ENCODE measurements at regions not wholly inside any gene's neighbourhood (a gene's known extent, or its start where the extent isn't known, plus 50 kb on each side); places are given as distances from the start of the nearest gene placed in this dataset.

DNA sequence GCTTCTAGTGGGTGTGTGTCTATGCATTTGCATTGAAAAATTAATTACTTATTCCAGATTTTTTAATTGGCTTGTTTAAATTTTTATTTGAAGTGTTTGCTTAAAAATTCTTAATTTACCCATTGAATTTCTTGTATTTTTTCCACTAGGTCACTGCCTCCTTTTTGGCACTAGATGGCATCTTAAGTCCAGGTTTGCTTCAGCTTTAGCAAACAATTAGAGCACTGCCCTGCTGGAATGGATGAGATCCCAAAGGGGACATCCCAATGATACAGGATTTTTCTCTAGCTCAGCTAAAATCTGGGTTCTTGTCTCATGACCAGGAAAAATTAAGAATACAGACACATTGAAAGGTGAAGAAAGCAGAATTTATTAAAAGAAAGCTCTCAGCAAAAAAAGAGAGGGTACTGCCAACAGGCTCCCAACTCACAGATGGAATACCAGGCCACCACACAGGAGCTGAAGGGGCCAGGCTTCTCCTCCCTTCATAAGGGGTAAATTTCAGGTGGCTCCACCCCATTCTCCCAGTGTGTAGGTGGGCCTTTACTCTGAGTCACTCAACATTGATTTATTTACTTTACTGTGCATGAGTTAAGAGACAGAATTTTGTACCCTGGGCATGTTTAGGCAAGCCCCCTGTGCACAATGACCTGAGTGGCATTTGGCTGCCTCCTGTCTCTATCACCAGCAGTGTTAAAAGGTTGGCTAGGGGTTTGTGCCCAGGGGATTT lies 532.4 kb downstream of the ANXA1 start:
- no peak overlapping the region for H3K27ac Mint-ChIP-seq
- no peaks in the 10 kb centered on the region for H3K4me1 Mint-ChIP-seq
- no peaks in the 10 kb centered on the region for H3K9me3 Mint-ChIP-seq
- no peak overlapping the region for H3K4me3 Mint-ChIP-seq
- DNase-seq: no peak
- no peaks in the 10 kb centered on the region for H3K27me3 Mint-ChIP-seq
- no peak for ATAC-seq

DNA sequence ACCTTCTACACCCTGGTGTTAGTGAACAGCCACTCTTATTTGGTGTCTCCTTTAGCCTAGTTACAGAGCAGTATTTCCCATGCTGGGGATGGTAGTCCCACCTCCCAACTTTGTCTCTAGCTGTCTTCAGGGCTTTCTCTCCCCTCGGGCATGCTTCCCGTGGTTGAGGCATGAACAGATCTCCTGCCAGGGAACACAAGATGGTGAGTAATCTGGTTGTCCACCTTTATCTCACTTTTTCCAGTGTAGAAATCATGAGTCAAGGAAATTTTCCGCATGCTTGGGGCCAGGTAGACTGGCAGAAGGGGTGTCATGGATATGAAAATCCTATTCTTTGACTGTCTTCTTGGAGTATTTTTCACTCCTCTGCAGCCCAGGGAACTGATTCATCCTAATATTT lies 532.9 kb downstream of the ANXA1 start:
- no peak overlapping the region for H3K4me3 Mint-ChIP-seq
- ATAC-seq (no peak), DNase-seq (no peak)
- H3K27me3 Mint-ChIP-seq: no peaks in the 10 kb centered on the region
- H3K4me1 Mint-ChIP-seq: no peaks in the 10 kb centered on the region
- H3K9me3 Mint-ChIP-seq: no peaks in the 10 kb centered on the region
- H3K27ac Mint-ChIP-seq: peak overlapping the region in 1 of 2 donors; percentile 42

DNA sequence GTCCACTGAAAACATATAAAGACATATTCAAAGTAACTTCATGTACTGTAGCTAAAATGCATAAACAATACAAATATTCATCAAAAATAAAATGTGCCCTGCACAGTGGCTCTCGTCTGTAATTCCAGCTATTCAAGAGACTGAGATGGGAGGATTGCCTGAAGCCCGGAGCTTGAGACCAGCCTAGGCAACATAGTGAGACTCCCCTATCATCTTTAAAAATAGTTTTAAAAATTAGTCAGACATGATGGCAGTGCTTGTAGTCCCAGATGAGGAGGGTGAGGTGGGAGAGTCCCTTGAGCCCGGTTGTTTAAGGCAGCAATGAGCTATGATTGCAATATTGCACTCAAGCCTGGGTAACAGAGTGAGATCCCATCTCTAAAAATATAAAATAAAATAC lies 534.1 kb downstream of the ANXA1 start:
- H3K4me1 Mint-ChIP-seq: no peaks in the 10 kb centered on the region
- peak overlapping the region in 1 of 2 donors; percentile 42 for H3K27ac Mint-ChIP-seq
- H3K4me3 Mint-ChIP-seq: no peak overlapping the region
- no peak for DNase-seq
- no peaks in the 10 kb centered on the region for H3K27me3 Mint-ChIP-seq
- no peak for ATAC-seq
- H3K9me3 Mint-ChIP-seq: no peaks in the 10 kb centered on the region

DNA sequence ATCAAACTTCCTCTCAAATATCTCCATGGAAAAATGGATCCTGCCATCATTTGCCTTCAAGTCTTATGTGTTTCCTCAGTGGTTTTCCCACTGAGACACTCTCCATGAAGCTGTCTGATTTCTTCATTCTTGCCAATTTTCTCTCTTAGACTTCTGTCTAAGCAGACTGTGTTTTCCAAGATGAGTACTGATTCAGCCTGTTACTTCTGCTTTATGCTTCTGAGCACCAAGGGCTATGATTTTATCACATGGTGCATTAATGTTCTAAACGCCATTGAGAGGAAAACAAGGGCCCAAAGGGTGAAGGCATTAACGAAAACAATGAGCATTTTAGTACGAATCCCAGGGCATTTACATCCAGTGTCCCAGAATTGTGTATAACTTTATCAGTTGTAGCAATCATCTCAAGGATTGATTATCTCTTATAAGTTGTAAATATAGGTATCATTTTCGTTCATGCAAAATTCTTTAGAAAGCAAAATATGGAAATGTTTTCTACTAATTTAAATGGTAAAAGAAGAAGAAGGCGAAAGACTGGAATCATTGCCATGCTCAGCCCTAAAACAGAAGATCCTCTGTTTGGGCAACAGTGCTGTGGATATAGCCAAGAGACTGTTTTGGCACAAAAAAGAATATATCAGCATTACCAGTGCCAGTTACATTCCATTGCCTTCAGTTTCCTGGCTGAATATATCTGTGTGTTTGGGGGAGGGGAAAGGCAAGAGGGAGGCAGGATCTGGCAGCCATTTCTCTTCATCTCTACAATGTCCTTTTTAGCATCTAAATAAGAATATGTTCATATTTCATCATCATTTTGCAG lies 537.6 kb downstream of the ANXA1 start:
- Mint-ChIP-seq H3K27me3 (no peaks in the 10 kb centered on the region), H3K4me1 (no peaks in the 10 kb centered on the region), H3K27ac (no peak overlapping the region)

DNA sequence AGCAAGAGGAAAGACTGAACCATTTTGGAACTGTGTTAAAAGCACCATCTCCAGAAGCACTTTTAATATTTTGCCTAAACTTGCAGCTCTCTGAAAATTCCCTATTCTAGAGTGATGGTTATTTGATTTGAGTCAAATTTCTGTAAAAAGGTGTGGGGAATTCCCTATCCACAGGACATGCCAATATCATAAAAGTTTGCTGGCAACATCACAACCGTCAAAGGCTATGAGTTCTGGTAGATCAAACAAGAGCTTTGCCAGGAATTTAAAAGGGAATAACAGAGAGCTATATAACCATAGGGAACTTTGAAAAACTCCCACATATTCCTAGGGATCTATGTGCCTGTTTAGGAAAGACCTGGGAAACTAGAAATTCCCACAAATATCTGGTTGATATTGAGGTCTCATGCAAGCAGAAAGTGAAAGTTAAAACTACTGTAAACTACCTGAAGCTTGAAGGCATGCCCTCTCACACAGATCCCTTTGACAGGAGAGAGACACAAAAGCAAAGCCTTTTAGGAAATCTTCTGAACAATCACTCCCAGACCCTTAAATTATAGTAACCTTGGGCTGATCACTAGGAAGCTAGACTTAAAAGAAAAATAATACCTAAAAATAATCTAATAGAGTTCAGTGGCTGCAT lies 549.9 kb downstream of the ANXA1 start:
- Mint-ChIP-seq H3K9me3 (peaks cover 0 to 12% of the 10 kb centered on the region in 2 donors), H3K4me3 (no peak overlapping the region)

More for the DNA sequence above, 537.6 kb downstream of the ANXA1 start:
- Mint-ChIP-seq H3K4me3 (no peak overlapping the region), H3K9me3 (no peaks in the 10 kb centered on the region)
- ATAC-seq (no peak), DNase-seq (no peak)

DNA sequence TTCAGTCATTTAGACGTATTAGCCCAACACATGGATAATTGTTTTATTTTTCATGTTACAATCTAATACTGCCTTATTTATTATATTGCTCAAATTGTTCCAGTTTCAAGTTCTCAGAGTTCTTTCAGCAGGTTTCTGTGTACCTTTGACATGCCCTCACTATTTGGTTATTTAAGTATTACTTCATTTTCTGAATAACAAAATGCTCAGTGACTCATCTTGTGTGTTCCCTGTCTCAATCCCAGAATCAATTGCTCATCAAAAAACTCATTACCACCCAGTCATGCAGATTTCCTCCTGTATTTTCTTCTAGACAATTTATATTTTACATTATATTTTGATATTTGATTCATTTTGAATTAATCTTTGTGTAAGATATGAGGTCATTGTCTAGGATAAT lies 562.6 kb downstream of the ANXA1 start:
- Mint-ChIP-seq H3K27me3 (no peaks in the 10 kb centered on the region), H3K9me3 (no peaks in the 10 kb centered on the region), H3K27ac (no peak overlapping the region), H3K4me3 (no peak overlapping the region), H3K4me1 (no peaks in the 10 kb centered on the region)
- DNase-seq (no peak), ATAC-seq (no peak)

More for the DNA sequence above, 549.9 kb downstream of the ANXA1 start:
- ATAC-seq (no peak), DNase-seq (no peak)
- H3K4me1 Mint-ChIP-seq: no peaks in the 10 kb centered on the region
- H3K27me3 Mint-ChIP-seq: no peaks in the 10 kb centered on the region
- H3K27ac Mint-ChIP-seq: no peak overlapping the region

DNA sequence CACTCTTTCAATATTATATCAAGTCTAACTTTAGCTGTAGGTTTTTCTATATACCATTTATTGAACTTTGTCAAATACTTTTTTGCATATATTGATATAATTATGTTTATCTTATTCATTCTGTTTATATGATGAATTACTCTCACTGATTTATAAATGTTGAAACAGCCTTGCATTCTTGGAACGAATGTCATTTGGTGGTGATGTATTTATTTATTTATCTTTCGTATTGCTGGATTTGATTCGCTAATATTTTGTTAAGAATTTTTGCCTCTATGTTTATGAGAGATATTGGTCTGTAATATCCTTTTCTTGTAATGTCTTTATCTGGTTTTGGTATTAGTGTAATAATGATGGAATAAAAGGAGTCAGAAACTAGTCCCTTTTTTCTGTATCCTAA lies 563.9 kb downstream of the ANXA1 start:
- Mint-ChIP-seq H3K9me3 (no peaks in the 10 kb centered on the region), H3K27me3 (no peaks in the 10 kb centered on the region), H3K27ac (no peak overlapping the region)

DNA sequence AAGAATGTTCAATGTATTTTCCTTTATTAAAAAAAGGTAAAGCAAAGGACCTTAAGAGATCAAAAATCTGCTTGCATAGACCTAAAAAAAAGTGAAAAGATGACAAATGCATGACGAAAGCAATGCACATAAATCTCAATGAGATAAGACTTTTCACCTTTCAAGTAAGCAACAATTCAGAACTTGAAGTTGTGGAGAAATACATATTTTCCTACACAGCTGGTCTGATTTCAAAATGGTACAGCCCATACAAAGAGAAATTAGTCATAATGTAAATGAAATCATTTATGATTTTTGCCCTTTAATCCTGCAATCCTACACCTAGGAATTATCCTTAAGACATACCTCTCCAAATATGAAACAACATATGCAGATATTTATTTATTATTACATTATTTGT lies 568.0 kb downstream of the ANXA1 start:
- Mint-ChIP-seq H3K27me3 (no peaks in the 10 kb centered on the region), H3K27ac (no peak overlapping the region), H3K4me3 (no peak overlapping the region), H3K4me1 (no peaks in the 10 kb centered on the region), H3K9me3 (no peaks in the 10 kb centered on the region)
- ATAC-seq (no peak), DNase-seq (no peak)

More for the DNA sequence above, 563.9 kb downstream of the ANXA1 start:
- ATAC-seq (no peak), DNase-seq (no peak)
- no peak overlapping the region for H3K4me3 Mint-ChIP-seq
- no peaks in the 10 kb centered on the region for H3K4me1 Mint-ChIP-seq

DNA sequence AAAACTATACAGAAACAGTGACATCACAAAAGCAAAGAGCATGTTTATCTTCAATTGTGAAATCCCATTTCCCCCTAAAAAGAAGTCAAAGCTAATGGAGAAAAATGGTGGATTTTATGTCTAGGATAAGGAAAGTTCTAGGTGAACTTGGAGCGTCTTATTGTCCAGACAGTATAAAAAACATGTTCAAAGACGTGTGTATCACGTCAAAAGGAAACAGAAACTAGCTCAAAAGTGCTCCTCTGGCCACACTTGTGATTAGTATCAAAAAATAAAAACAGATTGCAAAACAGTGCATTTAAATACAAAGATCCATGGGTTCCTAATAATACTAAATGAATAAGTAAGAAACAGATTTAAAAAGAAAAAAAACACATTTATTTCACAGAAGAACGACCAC lies 568.9 kb downstream of the ANXA1 start:
- Mint-ChIP-seq H3K27me3 (no peaks in the 10 kb centered on the region), H3K27ac (no peak overlapping the region), H3K4me3 (no peak overlapping the region), H3K4me1 (no peaks in the 10 kb centered on the region), H3K9me3 (no peaks in the 10 kb centered on the region)
- no peak for ATAC-seq
- no peak for DNase-seq

DNA sequence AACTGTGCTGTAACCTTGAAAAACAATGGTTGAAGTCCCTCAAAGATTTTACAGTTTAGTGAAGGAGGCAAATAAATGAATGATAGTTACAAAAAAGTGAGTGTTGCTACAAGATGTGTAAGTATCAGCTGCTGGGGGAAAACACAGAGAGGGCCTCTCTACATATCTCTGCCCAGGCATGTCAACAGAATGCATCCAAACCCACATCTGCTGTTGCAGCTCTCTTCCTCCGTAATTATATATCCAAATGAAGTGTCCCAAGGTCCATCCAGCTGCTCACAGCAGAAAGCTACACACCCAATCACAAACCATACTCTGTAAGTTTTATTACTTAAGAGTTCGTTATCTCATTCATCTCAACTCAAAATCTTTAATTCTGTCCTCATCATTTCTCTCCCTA lies 584.6 kb downstream of the ANXA1 start:
- no peaks in the 10 kb centered on the region for H3K27me3 Mint-ChIP-seq
- ATAC-seq: no peak
- no peaks in the 10 kb centered on the region for H3K4me1 Mint-ChIP-seq
- peaks cover 0 to 13% of the 10 kb centered on the region in 2 donors for H3K9me3 Mint-ChIP-seq
- no peak overlapping the region for H3K27ac Mint-ChIP-seq
- no peak overlapping the region for H3K4me3 Mint-ChIP-seq
- no peak for DNase-seq

DNA sequence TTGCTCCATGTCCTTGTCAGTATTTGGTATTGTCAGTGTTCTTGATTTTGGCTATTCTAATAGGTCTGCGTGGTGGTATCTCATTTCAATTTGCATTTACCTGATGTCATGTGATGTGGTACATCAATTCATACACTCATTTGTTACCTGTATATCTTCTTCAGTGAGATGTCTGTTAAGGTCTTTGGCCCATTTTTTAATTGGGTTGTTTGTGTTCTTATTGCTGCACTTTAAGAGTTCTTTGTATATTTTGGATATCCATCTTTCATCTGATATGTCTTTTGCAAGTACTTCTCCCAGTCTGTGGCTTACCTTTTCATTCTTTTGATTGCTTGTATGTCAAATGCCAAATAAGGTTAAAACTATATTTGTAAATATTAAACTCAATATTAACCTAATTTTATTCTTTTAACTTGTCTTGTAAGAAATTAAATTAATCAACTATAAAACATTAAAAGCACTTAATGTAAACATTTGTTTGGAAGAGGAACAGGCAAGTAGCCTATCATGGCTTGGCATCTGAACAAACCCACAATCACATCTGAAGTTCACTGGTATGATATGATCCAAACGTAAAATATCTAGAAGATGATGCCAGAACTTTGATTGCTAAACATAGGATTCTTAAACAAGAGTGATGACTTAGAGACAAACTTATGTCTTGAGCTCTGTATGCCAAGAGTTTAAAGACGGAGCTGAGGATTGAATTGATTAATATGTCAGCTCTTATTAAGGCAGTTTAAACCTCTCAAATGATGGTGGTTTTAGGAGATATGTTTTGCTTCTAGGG lies 587.3 kb downstream of the ANXA1 start:
- Mint-ChIP-seq H3K4me3 (no peak overlapping the region), H3K4me1 (no peaks in the 10 kb centered on the region), H3K27ac (no peak overlapping the region), H3K9me3 (peaks cover 0 to 13% of the 10 kb centered on the region in 2 donors), H3K27me3 (no peaks in the 10 kb centered on the region)
- ATAC-seq (no peak), DNase-seq (no peak)

DNA sequence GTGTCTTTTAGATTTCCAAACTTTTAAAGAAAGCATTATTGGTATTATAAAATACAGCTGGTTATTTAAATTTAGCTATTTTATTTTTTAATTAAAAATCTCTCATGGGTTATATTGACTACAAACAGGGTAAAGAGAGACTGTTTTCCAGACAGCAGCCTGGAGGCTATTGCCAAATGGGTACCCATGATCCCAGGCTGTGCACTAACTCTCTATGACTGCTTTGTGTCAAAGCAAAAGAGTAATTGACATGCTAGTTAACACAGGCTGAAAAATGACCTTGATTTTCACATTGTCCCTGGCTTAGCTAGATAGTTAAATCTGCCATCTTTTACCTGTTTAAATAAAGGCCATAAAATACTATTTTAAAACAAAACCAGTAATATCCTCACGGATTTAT lies 589.7 kb downstream of the ANXA1 start:
- DNase-seq (no peak), ATAC-seq (no peak)
- H3K27me3 Mint-ChIP-seq: no peaks in the 10 kb centered on the region
- H3K27ac Mint-ChIP-seq: no peak overlapping the region
- no peak overlapping the region for H3K4me3 Mint-ChIP-seq
- no peaks in the 10 kb centered on the region for H3K4me1 Mint-ChIP-seq
- H3K9me3 Mint-ChIP-seq: peaks cover 3 to 13% of the 10 kb centered on the region in 2 donors

DNA sequence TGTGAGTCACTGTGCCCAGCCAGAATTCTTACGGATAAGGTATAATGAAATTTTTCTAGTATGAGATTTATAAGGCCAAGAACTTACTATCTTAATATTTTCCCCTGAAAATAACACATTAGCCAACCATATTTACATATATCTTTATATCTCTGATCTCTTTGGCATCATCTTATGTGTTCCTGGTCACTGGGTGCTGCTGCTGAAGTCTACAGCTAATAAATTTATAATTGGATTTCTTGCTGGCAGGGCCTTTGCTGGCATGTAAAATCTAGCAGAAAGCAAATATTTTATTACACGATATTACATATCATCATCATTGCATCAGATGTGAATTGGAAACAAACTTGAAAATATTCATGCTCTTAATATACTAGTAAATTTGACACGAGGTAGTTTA lies 590.7 kb downstream of the ANXA1 start:
- ATAC-seq (no peak), DNase-seq (no peak)
- Mint-ChIP-seq H3K27me3 (no peaks in the 10 kb centered on the region), H3K9me3 (peaks cover 4 to 10% of the 10 kb centered on the region in 2 donors), H3K27ac (no peak overlapping the region), H3K4me1 (no peaks in the 10 kb centered on the region), H3K4me3 (no peak overlapping the region)

DNA sequence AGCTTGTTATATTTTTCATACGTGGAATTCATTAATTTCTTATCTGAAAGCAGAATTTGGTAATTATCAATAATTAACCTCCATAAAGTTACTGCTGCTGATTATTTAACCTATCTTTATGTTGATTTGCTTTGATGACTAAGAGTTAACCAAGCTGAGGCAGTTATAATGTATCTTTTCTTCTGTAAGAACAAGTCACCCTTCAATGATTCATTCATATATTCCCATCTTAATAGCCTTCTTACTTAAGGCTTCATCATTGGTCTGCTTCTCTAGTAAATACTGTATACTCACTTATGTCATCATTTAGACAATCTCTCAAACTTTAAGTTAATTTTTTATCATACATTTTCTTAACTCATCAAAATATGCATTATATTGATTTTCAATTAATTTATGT lies 592.2 kb downstream of the ANXA1 start:
- no peaks in the 10 kb centered on the region for H3K27me3 Mint-ChIP-seq
- no peak overlapping the region for H3K27ac Mint-ChIP-seq
- H3K4me3 Mint-ChIP-seq: no peak overlapping the region
- ATAC-seq (no peak), DNase-seq (no peak)
- H3K9me3 Mint-ChIP-seq: peaks cover under 1 to 15% of the 10 kb centered on the region in 2 donors
- H3K4me1 Mint-ChIP-seq: no peaks in the 10 kb centered on the region

DNA sequence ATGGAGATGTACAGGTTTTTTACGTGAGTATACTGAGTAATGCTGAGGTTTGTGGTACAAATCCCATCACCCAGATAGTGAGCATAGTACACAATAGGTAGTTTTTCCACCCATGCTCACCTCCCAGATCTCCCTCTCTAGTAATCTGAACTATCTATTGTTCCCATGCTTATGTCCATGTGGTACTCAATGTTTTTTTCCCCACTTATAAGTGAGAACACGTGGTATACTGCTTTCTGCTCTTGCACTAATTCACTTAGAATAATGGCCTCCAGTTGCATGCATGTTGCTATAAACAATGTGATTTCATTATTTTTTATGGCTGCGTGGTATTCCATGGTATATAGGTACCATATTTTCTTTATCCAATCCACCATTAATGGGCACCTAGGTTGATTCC lies 593.9 kb downstream of the ANXA1 start:
- ATAC-seq: no peak
- peaks cover 0 to 15% of the 10 kb centered on the region in 2 donors for H3K9me3 Mint-ChIP-seq
- H3K4me3 Mint-ChIP-seq: no peak overlapping the region
- no peak for DNase-seq
- no peaks in the 10 kb centered on the region for H3K4me1 Mint-ChIP-seq
- no peaks in the 10 kb centered on the region for H3K27me3 Mint-ChIP-seq
- H3K27ac Mint-ChIP-seq: no peak overlapping the region

Data from stimulated activated naive CD8-positive, alpha-beta T cell treated with anti-CD3 and anti-CD28 coated beads, Interleukin-15, amount 100 ng/mL, for 72 hours (primary cell).